HepG2 (cell line): ENCODE measurements at regions not wholly inside any gene's neighbourhood (a gene's known extent, or its start where the extent isn't known, plus 50 kb on each side); places are given as distances from the start of the nearest gene placed in this dataset.

Experiments
- ATAC-seq: fragments of 200-7000 bp; cut with Tn5 transposase; 3 replicates; pipeline ENCODE4 v1.9.1; 2020; ENCODE audit warnings: mild to moderate bottlenecking, moderate library complexity
- BruUV-seq: library from RNA; stranded (reverse); fragments of 400-500 nt; replicated peaks from 2 replicates; lab custom pipeline; 2021; lab: Mats Ljungman, UMichigan
- CTCF ChIA-PET: fragments of 300-600 bp; formaldehyde crosslinking; extraction: SDS; loops from one replicate; lab custom pipeline; 2021; ENCODE audit warnings: low total read pairs, inconsistent platforms, low intra/inter-chr PET ratio; lab: Yijun Ruan, JAX
- POLR2A ChIA-PET: fragments of 350-600 bp; sonication (Branson Sonifier 250); formaldehyde crosslinking; loops from one replicate; lab custom pipeline; 2020; ENCODE audit warnings: antibody characterized with exemption, inconsistent platforms; lab: Yijun Ruan, JAX
- DNase-seq: peaks from one replicate; pipeline ENCODE4 v3.0.0-alpha.2; 2015; ENCODE audit warnings: low spot score
- FAIRE-seq: peaks from 3 replicates; lab custom pipeline; 2011; peaks lifted over from hg19 to GRCh38; lab: Jason Lieb, UNC
- H2AFZ ChIP-seq: one replicate; pipeline ENCODE4 v1.6.1; 2011; ENCODE audit warnings: low read length, inconsistent platforms
- H3K27ac ChIP-seq: fragments of 300-600 bp; 3 replicates; pipeline ENCODE4 v1.8.0; 2011; ENCODE audit warnings: mixed run types, mild to moderate bottlenecking, mixed read lengths, low read length, inconsistent platforms; ENCODE audit not compliant: insufficient read depth; ENCODE audit errors: extremely low read length
- H3K27me3 ChIP-seq, 2 experiments: fragments of 200-600 bp in 1 of 2; 2 replicates in 1 of 2; 3 replicates in 1 of 2; pipeline versions ENCODE4 v1.6.0 to v1.8.0; 2011; ENCODE audit warnings: low read length in 2 of 2, mild to moderate bottlenecking in 2 of 2, moderate library complexity in 2 of 2, inconsistent platforms in 1 of 2; ENCODE audit not compliant: insufficient read depth in 2 of 2, control insufficient read depth in 1 of 2
- H3K36me3 ChIP-seq, 2 experiments: fragments of 200-600 bp in 1 of 2; replicated peaks in 1 of 2; 2 replicates in 1 of 2; 3 replicates in 1 of 2; pipeline versions ENCODE4 v1.5.1 to v1.8.0; 2011; ENCODE audit warnings: low read length in 2 of 2, inconsistent platforms in 1 of 2; ENCODE audit not compliant: insufficient read depth in 2 of 2, control insufficient read depth in 1 of 2
- H3K4me1 ChIP-seq: 2 replicates; pipeline ENCODE4 v1.5.1; 2012; ENCODE audit warnings: low read length, inconsistent platforms; ENCODE audit not compliant: insufficient read depth
- H3K4me2 ChIP-seq: 2 replicates; pipeline ENCODE4 v1.6.0; 2011; ENCODE audit warnings: low read depth, low read length, inconsistent platforms
- H3K4me3 ChIP-seq, 3 experiments: fragments of 200-600 bp in 1 of 3; sonication (generic), shearing (Covaris generic) in 1 of 3; replicated peaks in 1 of 3; 2 replicates each; pipeline ENCODE4 v1.5.1; 2011 to 2016; ENCODE audit warnings: low read length in 3 of 3, inconsistent platforms in 2 of 3, low read depth in 2 of 3, mild to moderate bottlenecking in 2 of 3, control low read depth in 1 of 3, mixed read lengths in 1 of 3; ENCODE audit not compliant: insufficient read depth in 1 of 3
- H3K79me2 ChIP-seq: one replicate; pipeline ENCODE4 v1.6.1; 2011; ENCODE audit warnings: low read length, inconsistent platforms; ENCODE audit not compliant: insufficient read depth
- H3K9ac ChIP-seq: 2 replicates; pipeline ENCODE4 v1.6.0; 2011; ENCODE audit warnings: mild to moderate bottlenecking, low read depth, low read length, inconsistent platforms; ENCODE audit not compliant: insufficient read depth
- H3K9me3 ChIP-seq: 2 replicates; pipeline ENCODE4 v1.5.1; 2012; ENCODE audit warnings: mild to moderate bottlenecking, low read length
- H4K20me1 ChIP-seq: 2 replicates; pipeline ENCODE4 v1.6.0; 2011; ENCODE audit warnings: inconsistent platforms, mild to moderate bottlenecking, low read length, moderate library complexity; ENCODE audit not compliant: insufficient read depth
- AGO2 ChIP-seq: fragments of 200-400 bp; formaldehyde crosslinking; optimal IDR thresholded peaks from 2 replicates; pipeline ENCODE3; 2017; ENCODE audit warnings: mild to moderate bottlenecking, low read depth, low read length, moderate library complexity
- ARNTL ChIP-seq: sonication (generic); formaldehyde crosslinking; IDR thresholded peaks from 2 replicates; pipeline ENCODE4 v1.4.0; 2020; ENCODE audit warnings: mild to moderate bottlenecking, missing genetic modification reagents
- E2F5 ChIP-seq: sonication (generic); formaldehyde crosslinking; conservative IDR thresholded peaks from 2 replicates; pipeline ENCODE4 v1.4.0; 2020; ENCODE audit warnings: missing genetic modification reagents
- THAP9 ChIP-seq: sonication (generic); formaldehyde crosslinking; IDR thresholded peaks from 2 replicates; pipeline ENCODE4; 2020; ENCODE audit warnings: missing genetic modification reagents, mild to moderate bottlenecking, borderline replicate concordance
- YY1 ChIP-seq: IDR thresholded peaks from 2 replicates; pipeline ENCODE4 v1.6.1; 2011; ENCODE audit warnings: low read length, low read depth, moderate library complexity, mild to moderate bottlenecking; ENCODE audit not compliant: insufficient read depth, insufficient replicate concordance
- ZNF772 ChIP-seq: sonication (generic); formaldehyde crosslinking; IDR thresholded peaks from 2 replicates; pipeline ENCODE4 v1.5.0; 2020; ENCODE audit warnings: mild to moderate bottlenecking, missing genetic modification reagents
- WGBS: methylation state at CpG from one replicate; pipeline ENCODE4 v1.1.6; 2017; ENCODE audit warnings: low lambda C conversion rate; 5-methylcytosine and 5-hydroxymethylcytosine counted together
- in situ Hi-C: cut with HindIII; loops from 2 replicates; pipeline ENCODE4 v1.10.0; 2017; ENCODE audit warnings: low pct_unique_long_range_greater_than_20kb; ENCODE audit not compliant: extremely low pct_ligation_motif_present
- intact Hi-C: fragments of 100-400 bp; cut with micrococcal nuclease; formaldehyde crosslinking; loops from one replicate; pipeline ENCODE4 v1.10.0; 2022; ENCODE audit not compliant: unreplicated experiment

GRCh38 chr18:44061438-44061837, 619.2 kb upstream of the SETBP1 start (continued):
- TF ChIP-seq THAP9 (CRISPR knock-in tag) = no peak
- no peak for TF ChIP-seq YY1
- no peak for TF ChIP-seq E2F5 (CRISPR knock-in tag)
- no peak for TF ChIP-seq ARNTL (CRISPR knock-in tag)
- TF ChIP-seq AGO2 = no peak

GRCh38 chr18:44062345-44062744, 618.3 kb upstream of the SETBP1 start:
- no peaks in the 10 kb centered on the region for H3K36me3 ChIP-seq
- ChIA-PET POLR2A (no interaction called here), CTCF (no interaction called here)
- no peak for TF ChIP-seq ZNF772
- H2AFZ ChIP-seq = no peak overlapping the region
- no peak overlapping the region for H3K27ac ChIP-seq
- WGBS = 34% methylated on average over 4 of the region's 4 CpGs
- DNase-seq = no peak
- in situ Hi-C loops (no loop called here), intact Hi-C loops (no loop called here)
- BruUV-seq = no TSS peak
- H3K9me3 ChIP-seq = peaks cover 38% of the 10 kb centered on the region
- H3K4me3 ChIP-seq = no peak overlapping the region
- no peaks in the 10 kb centered on the region for H3K79me2 ChIP-seq
- H3K27me3 ChIP-seq = no peaks in the 10 kb centered on the region
- H4K20me1 ChIP-seq = no peaks in the 10 kb centered on the region
- H3K4me1 ChIP-seq = no peaks in the 10 kb centered on the region
- no peak overlapping the region for H3K9ac ChIP-seq
- no peak overlapping the region for H3K4me2 ChIP-seq
- ATAC-seq = no peak
- FAIRE-seq = no peak
